Stimulated activated CD8-positive, alpha-beta memory T cell treated with anti-CD3 and anti-CD28 coated beads, Interleukin-15, amount 100 ng/mL, for 4 hours (primary cell): ENCODE measurements at regions not wholly inside any gene's neighbourhood (a gene's known extent, or its start where the extent isn't known, plus 50 kb on each side); places are given as distances from the start of the nearest gene placed in this dataset.
A peak's percentile ranks its signal among the peaks of the same experiment; 100 is the strongest.

Experiments used
- DNase-seq, 2 donors: peaks; one replicate each; pipeline ENCODE4 v3.0.0-alpha.2; 2020; ENCODE audit warnings: low read depth in 2 of 2

DNA sequence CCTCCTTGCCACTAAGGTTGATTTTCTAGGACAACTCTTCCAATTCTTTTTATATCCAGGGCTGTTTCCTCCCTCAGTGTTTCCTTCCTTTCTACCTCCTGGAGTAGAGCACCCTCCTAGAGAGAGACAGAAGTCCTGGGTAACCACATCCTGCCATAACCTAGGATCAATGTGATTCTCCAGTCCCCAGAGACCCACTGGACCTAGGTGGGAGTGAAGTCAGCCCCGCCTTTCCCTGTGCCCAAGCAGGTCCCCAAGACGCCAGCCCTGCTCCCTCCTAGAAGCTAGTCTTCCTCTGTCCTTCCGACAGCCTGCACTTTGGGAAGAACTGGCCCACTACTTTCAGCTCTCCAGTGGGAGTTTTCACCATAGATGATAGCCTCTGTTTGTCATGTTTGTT lies 166.8 kb upstream of the PLEKHG7 start:
- no peak for DNase-seq

DNA sequence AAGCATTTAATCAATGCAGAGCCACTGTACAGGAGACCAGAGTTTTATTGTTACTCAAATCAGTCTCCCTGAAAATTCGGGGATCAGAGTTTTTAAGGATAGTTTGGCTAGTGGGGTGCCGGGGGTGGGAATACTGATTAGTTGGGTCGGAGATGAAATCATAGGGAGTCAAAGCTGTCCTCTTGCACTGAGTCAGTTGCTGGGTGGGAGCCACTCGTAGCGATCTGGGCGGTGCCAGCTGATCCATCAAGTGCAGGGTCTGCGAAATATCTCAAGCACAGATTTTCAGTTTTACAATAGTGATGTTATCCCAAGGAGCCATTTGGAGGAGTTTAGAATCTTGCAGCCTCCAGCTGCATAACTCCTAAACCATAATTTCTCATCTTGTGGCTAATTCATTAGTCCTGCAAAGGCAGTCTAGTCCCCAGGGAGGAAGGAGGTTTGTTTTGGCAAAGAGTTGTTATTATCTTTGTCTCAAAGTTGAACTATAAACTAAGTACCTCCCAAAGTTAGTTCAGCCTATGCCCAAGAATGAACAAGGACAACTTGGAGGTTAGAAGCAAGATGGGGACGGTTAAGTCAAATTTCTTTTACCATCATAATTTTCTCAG lies 169.4 kb upstream of the PLEKHG7 start:
- DNase-seq = no peak

GRCh38 chr12:92530706-92531105 lies 172.1 kb upstream of the PLEKHG7 start:
- no peak for DNase-seq

DNA sequence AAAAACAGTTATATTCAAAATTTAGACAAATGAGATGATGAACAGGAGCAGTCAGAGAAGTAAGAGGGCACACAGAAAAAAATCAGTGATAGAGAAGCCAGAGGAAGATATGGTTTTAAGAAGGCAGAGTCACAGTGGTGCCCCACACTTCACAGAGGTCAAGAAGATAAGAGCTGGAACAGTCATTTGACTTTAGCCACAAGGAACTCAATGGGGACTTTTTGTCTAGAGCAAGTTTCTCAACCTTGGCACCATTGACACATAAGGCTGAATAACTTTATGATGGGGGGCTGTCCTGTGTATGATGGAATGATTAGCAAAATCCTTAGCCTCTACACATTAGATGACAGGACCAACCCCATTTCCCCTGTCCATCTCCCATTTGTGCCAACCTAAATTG lies 172.8 kb upstream of the PLEKHG7 start:
- DNase-seq = no peak

DNA sequence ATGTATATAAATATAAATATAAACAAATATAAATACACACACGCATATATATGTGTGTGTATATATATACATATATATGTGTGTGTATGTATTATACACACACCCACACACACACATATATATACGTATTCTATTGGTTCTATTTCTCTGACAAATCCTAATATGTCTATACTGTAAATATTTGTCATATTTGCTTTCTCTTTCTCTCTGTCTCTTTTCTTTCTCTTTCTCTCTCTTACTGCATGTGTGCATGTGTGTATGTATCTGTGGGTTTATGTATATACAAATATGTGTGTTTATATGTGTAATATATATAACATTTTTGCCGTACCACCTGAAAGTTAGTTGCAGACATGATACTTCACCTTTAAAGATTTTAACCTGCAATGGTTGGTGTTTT lies 174.2 kb upstream of the PLEKHG7 start:
- no peak for DNase-seq

DNA sequence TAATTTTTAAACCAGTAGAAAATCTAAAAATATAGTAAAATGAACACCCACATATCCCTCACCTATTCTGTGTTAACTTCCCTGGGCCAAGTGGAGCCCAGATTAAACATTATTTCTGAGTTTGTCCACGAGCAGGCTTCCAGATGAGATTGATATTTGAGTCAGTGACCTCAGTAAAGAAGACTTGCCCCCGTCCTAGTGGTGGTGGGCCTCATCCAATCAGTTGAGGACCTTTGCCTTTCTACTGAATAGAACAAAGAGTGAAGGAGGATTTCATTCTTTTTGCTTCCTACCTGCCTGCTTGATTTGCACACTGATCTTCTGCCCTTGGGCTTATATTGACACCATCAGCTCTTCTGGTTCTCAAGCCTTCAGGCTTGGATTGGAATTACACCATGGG lies 174.7 kb upstream of the PLEKHG7 start:
- DNase-seq = no peak

GRCh38 chr12:92524489-92524888 lies 178.3 kb upstream of the PLEKHG7 start:
- no peak for DNase-seq

DNA sequence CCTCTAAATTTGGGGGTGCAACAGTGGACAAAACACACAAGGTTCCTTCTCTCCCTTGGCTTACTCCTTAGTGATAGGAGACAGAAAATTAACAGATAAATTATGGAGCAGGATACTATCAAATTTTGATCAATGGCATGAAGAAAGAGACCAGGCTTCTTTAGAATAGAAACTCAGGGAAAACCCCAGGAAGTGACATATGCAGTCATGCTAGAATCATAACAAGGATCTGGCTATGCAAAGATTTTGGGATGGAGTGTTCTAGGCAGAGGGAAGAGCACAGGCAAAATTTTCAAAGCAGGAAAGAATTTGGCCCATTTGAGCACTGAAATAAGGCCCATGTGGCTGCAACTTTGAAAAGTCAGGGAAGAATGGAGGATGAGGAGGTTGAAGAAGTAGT lies 182.3 kb upstream of the PLEKHG7 start:
- no peak for DNase-seq

- DNase-seq = no peak
These were observed 183.5 kb upstream of the PLEKHG7 start for GRCh38 chr12:92519284-92519683.

DNA sequence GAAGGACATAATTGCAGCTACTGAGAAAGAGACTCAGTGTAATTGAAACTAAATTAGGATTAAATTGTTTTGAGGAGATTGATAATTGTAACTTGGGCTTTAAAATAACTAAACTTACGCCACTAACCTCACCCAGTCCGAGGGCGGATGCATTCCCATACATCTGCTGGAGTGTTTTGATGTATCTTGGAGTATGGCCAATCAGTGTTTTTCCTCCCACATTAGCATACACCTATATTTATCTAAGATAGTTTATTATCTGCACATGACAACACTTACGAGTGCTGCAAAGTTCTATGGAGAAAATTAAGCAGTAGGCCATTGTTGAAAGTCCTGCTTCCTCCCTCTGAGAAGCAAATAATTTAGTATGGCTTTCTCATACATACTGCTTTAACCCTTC lies 184.7 kb upstream of the PLEKHG7 start:
- DNase-seq = no peak

GRCh38 chr12:92516277-92516600 lies 186.6 kb upstream of the PLEKHG7 start:
- no peak for DNase-seq

GRCh38 chr12:92513231-92513730 lies 189.5 kb upstream of the PLEKHG7 start:
- DNase-seq = no peak

GRCh38 chr12:92511786-92512185 lies 191.0 kb upstream of the PLEKHG7 start:
- no peak for DNase-seq

GRCh38 chr12:92509156-92509738 lies 193.5 kb upstream of the PLEKHG7 start:
- DNase-seq = no peak

DNA sequence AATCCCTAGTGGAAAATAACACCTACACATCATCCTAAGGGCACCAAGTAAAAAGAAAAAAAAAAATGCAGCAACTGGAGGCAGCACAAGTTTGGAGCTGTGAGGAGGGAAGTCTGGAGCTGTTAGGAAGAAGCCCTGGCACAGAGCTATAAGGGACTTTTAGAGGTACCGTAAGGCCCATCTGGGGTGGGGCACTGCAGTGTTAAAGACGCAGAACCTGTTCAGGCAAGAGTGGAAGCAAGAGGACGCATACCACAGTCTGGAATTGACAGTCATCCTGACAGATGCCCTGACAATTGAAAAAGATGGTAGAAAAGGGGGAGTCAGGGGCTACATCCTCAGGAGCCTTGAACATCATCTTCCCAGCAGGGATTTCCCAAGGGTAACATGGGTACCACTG lies 195.9 kb upstream of the PLEKHG7 start:
- DNase-seq = no peak

- no peak for DNase-seq
These were observed 196.3 kb upstream of the PLEKHG7 start for GRCh38 chr12:92506460-92506859.

GRCh38 chr12:92505254-92506231 lies 197.2 kb upstream of the PLEKHG7 start:
- DNase-seq = peak; percentile 27 to 51

GRCh38 chr12:92504594-92504981 lies 198.2 kb upstream of the PLEKHG7 start:
- no peak for DNase-seq

DNA sequence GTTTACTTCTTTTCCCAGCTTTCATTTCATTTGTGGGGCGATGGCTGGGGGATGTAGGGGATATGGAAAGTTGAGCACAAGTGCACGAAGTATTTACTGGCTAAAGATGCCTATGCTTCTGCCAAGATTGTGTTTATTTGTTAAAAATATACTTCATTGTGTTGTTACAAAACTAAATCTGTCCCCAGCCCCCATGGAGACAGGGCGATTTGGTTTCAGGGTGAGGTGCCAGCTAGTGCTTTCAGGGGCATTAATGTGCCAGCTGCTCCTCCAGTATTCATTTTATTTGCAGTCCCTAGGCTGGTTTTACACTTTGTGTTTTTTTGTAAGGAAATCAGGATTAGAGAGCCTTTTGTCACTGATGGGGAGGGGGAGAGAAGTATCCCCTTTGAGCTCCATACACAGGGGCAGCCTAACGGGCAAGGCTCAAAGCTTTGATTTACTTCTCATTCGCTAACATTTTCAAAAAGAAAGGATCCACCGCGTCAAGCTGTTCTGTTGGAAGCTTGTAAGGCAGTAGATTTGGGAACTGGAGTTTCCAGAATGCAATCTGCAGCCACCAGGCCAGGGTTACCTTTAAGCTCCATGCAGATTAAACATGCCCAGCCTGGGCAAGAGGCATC lies 198.7 kb upstream of the PLEKHG7 start:
- no peak for DNase-seq

DNA sequence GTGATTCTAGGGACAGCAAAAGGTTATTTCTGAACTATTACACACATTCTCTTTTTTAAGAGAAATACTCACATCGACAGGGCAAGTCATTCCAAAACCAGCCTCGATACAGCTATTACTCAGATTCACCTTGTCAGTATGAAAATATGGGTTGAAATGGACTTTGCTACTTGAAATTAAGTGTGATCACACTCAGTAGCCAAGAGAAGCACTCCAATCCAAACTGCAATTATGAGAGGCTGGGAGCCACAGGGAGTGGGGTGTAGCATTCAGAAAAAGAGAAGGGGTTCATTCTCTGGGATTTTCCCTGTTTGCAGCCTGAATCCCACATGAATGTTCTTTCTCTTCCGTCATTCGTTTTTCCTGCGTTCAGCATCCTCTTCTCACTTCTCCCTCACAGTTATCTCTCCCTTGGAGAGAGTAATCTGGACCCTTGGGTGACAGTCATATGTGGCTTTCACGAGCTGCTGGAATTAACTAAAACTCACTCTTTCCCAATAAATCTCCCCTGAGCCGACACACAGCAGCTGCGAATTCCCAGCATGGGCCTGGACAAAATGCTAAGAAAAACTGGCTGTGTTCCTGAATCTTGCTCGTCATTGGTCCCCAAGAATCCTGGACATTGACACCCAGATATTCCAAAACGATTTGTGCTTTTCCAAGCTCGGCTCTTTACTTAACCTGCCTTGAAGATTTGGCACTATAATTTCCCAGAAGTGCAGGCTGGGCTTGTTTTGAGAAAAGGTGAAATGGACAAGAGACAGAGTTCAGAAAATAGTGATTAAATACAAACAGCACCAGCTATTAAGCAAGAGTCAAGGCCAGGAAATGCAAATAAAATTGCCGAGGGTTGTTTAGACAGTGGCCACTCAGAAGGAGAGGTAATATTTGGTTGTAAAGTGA lies 199.5 kb upstream of the PLEKHG7 start:
- no peak for DNase-seq

GRCh38 chr12:92502417-92503028 lies 200.3 kb upstream of the PLEKHG7 start:
- no peak for DNase-seq
